Psoas muscle (tissue), 7 donors: ENCODE measurements at regions not wholly inside any gene's neighbourhood (a gene's known extent, or its start where the extent isn't known, plus 50 kb on each side); places are given as distances from the start of the nearest gene placed in this dataset.

Experiments
- ATAC-seq, 4 donors: fragments of 200-7000 bp; cut with Tn5 transposase; one replicate each; pipeline ENCODE4 v1.9.1; 2020; ENCODE audit warnings: moderate library complexity in 3 of 4, mild to moderate bottlenecking in 2 of 4
- DNase-seq, 2 donors: peaks; one replicate each; pipeline ENCODE4 v3.0.0-alpha.2; 2020
- H3K27ac ChIP-seq: fragments of 200-600 bp; one replicate; pipeline ENCODE4 v1.8.0; 2022
- H3K27me3 ChIP-seq, 3 donors: fragments of 200-600 bp in 1 of 3; one replicate each; pipeline versions ENCODE4 v1.6.1 to v1.8.0; 2013 to 2022; ENCODE audit warnings: low read length in 2 of 3, mild to moderate bottlenecking in 2 of 3, moderate library complexity in 1 of 3; ENCODE audit not compliant: insufficient read depth in 3 of 3
- H3K36me3 ChIP-seq, 2 donors: fragments of 200-600 bp in 1 of 2; one replicate each; pipeline versions ENCODE4 v1.6.1 to v1.8.0; 2013 to 2022; ENCODE audit warnings: low read depth in 1 of 2, mild to moderate bottlenecking in 1 of 2, moderate library complexity in 1 of 2; ENCODE audit not compliant: insufficient read depth in 1 of 2
- H3K4me1 ChIP-seq: fragments of 200-600 bp; one replicate; pipeline ENCODE4 v1.8.0; 2022
- H3K4me3 ChIP-seq: fragments of 200-600 bp; one replicate; pipeline ENCODE4 v1.8.0; 2022; ENCODE audit warnings: mild to moderate bottlenecking
- H3K9me3 ChIP-seq: fragments of 200-600 bp; one replicate; pipeline ENCODE4 v1.8.0; 2022
- CTCF ChIP-seq: fragments of 200-600 bp; IDR thresholded peaks from one replicate; pipeline ENCODE4 v1.8.0; 2022; ENCODE audit warnings: antibody characterized with exemption
- WGBS, 3 donors: extraction: QIAGEN DNeasy Blood & Tissue Kit; methylation state at CpG; one replicate each; pipeline versions ENCODE4 v1.1.6 to v1.1.7; 2013; 5-methylcytosine and 5-hydroxymethylcytosine counted together
- intact Hi-C, 2 donors: fragments of 100-400 bp; cut with DNase I; formaldehyde crosslinking; loops; one replicate each; pipeline versions ENCODE4 v1.11.0 to v1.14.2; 2022
- donor health status: healthy with polysubstance abuse.
- donor health status: DM: no; HTN: no; CAD: no; lungs with moderate emphysema.
- donor health status: Bipolar disorder and iron deficiency.
- donor health status: healthy.
- donor health status: DM: yes; HTN: yes; CAD: no.
- donor health status: DM: no; HTN: no; CAD: no.
- donor health status: DM: yes; HTN: yes; CAD: no.

GRCh38 chr9:7363777-7364477 is 435.7 kb downstream of the DMAC1 start:
- TF ChIP-seq CTCF = no peak
- Histone ChIP-seq H3K27ac (no peak overlapping the region), H3K9me3 (no peaks in the 10 kb centered on the region), H3K27me3 (no peaks in the 10 kb centered on the region), H3K36me3 (no peaks in the 10 kb centered on the region), H3K4me1 (peaks cover 6% of the 10 kb centered on the region), H3K4me3 (no peak overlapping the region)
- intact Hi-C loops = loop anchor here in 1 of 2 donors (10.0 kb wide), 1 partner anchor 289 kb away; no protein-coding TSS in a partner anchor
- ATAC-seq (no peak), DNase-seq (no peak)
- 57 to 84% (median 71%) methylated on average over 4 of the region's 4 CpGs for WGBS, 3 donors

GRCh38 chr9:7360513-7360912 is 439.1 kb downstream of the DMAC1 start:
- DNase-seq (no peak), ATAC-seq (no peak)
- no peak overlapping the region for H3K27ac ChIP-seq
- no peaks in the 10 kb centered on the region for H3K36me3 ChIP-seq
- no peak overlapping the region for H3K4me3 ChIP-seq
- WGBS, 3 donors = 60 to 77% (median 61%) methylated on average over 4 of the region's 4 CpGs
- no peak for TF ChIP-seq CTCF
- no peaks in the 10 kb centered on the region for H3K4me1 ChIP-seq
- peaks cover 0 to 3% (median 0%) of the 10 kb centered on the region in 3 donors for H3K27me3 ChIP-seq
- H3K9me3 ChIP-seq = no peaks in the 10 kb centered on the region
- intact Hi-C loops = loop anchor here in 1 of 2 donors (10.0 kb wide), 1 partner anchor 286 kb away; no protein-coding TSS in a partner anchor

DNA sequence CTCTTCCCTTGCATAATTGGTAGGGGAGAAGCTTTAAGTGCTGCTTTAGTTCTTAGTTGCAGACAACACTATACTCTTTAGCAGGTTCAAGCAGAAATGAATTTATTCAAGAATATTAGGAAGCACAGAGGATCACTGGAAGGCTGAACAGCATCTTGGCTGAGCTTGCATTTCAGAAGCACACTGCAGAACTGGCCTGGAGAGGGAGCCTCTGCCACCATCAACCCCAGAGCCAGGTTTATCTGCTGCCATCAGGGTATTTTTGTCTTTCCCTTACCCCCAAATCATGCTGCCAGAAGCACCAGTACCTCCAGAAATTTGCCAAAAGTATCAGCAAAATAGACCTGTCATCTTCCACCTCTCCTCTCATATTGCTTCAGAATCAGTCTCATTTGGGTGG is 440.7 kb downstream of the DMAC1 start:
- Histone ChIP-seq H3K36me3 (no peaks in the 10 kb centered on the region), H3K27me3 (peaks cover 0 to 3% (median 0%) of the 10 kb centered on the region in 3 donors), H3K27ac (no peak overlapping the region), H3K4me1 (no peaks in the 10 kb centered on the region), H3K4me3 (no peak overlapping the region), H3K9me3 (no peaks in the 10 kb centered on the region)
- TF ChIP-seq CTCF = no peak
- intact Hi-C loops = no loop called here
- DNase-seq = no peak
- no peak for ATAC-seq

- Histone ChIP-seq H3K4me1 (no peaks in the 10 kb centered on the region), H3K27me3 (peaks cover 0 to 3% (median 0%) of the 10 kb centered on the region in 3 donors), H3K27ac (no peak overlapping the region), H3K36me3 (no peaks in the 10 kb centered on the region), H3K9me3 (no peaks in the 10 kb centered on the region), H3K4me3 (no peak overlapping the region)
- TF ChIP-seq CTCF = no peak
- DNase-seq = no peak
- no peak for ATAC-seq
- intact Hi-C loops = no loop called here
These were observed 444.9 kb downstream of the DMAC1 start for GRCh38 chr9:7354704-7355103.

GRCh38 chr9:7348692-7349091 is 450.9 kb downstream of the DMAC1 start:
- DNase-seq = no peak
- Histone ChIP-seq H3K4me1 (no peaks in the 10 kb centered on the region), H3K9me3 (peaks cover 5% of the 10 kb centered on the region), H3K27me3 (no peaks in the 10 kb centered on the region), H3K27ac (no peak overlapping the region), H3K36me3 (no peaks in the 10 kb centered on the region), H3K4me3 (no peak overlapping the region)
- no peak for ATAC-seq
- TF ChIP-seq CTCF = no peak
- intact Hi-C loops = no loop called here
